ENCODE measurements at regions not wholly inside any gene's neighbourhood (a gene's known extent, or its start where the extent isn't known, plus 50 kb on each side); places are given as distances from the start of the nearest gene placed in this dataset.
"Not testable (repeated sequence)": the region's sequence is repeated elsewhere in the genome, so short reads cannot be mapped to it uniquely, and the experiment has no call there.

GRCh38 chr13:89465366-89465765 lies 1794.2 kb downstream of the SLITRK5 start:
- DNase-seq (ENCODE audit: low read depth) = peak; percentile 1

DNA sequence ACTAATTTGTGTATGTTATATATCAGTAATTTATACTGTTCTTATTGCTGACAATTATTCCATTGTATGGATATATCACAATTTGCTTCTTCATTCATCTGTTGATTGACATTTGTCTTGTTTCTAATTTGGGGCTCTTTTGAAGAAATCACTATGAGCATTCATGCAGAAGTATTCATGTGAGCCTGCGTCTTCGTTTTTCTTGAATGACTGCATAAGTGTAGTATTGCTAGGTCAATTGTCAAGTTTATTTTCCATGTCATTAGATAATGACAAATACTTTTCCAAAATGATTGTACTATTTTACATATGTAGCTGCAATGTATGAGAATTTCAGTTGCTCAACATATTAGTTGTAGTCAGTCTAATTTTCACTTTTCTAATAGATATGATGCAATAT lies 1796.9 kb downstream of the SLITRK5 start:
- DNase-seq (ENCODE audit: low read depth) = no peak

- no peak for DNase-seq (ENCODE audit: low read depth)
Observed at GRCh38 chr13:89470901-89471300, 1799.7 kb downstream of the SLITRK5 start.

DNA sequence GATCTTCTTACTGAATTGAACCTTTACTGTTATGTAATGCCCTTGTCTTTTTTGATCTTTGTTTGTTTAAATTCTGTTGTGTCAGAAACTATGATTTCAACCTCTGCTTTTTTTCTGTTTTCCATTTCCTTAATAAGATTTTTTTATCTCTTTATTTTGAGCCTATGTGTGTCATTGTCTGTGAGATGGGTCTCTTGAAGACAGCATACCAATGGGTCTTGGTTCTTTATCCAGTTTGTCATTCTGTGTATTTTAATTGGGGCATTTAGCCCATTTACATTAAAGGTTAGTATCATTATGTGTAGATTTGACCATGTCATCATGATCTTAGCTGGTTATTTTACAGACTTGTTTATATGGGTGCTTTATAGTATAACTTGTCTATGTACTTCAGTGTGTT lies 1803.3 kb downstream of the SLITRK5 start:
- DNase-seq (ENCODE audit: low read depth) = no peak

- no peak for DNase-seq (ENCODE audit: low read depth)
Observed at GRCh38 chr13:89486065-89486464, 1814.9 kb downstream of the SLITRK5 start.

DNA sequence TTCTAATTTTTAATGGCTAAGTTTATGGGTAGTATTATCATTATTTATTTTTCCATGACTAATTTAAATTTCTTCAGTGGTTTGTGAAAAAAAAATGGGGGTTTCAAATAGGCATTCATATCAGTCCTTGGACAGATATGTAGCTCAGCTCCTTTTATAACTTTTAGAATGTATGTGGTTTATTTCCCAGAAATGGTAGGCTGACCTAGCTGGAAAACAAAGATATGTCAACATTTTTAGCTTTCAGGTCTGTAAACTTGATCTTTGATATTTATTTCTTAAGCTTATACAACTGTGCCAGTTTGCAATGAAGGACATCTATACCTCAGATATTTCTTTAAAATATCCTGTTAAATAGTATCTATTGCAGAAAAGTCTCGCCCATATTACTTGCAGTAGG lies 1815.5 kb downstream of the SLITRK5 start:
- no peak for DNase-seq (ENCODE audit: low read depth)

- peak; percentile 8 for DNase-seq (ENCODE audit: low read depth)
Observed at GRCh38 chr13:89490661-89491060, 1819.5 kb downstream of the SLITRK5 start.

DNA sequence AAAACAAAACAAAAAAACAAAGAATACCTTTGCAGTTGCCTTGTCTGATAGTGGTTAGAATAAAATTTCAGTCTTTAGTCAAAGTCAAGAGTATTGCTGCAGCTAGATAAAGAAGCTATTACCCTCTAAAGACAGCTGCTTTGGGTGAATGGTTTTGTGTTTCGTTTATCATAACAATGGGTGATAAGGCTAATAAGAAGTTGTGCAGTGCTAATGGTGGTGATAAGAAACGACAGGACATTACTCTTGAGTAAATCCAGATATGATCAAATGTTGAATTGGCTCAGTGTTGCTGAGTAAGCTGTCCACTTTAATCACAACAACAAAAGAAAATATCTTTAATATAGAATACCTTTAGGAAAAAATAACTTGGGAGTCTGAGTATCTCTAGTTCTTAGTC lies 1825.3 kb downstream of the SLITRK5 start:
- no peak for DNase-seq (ENCODE audit: low read depth)

- no peak for DNase-seq (ENCODE audit: low read depth)
Observed at GRCh38 chr13:89497658-89498057, 1826.5 kb downstream of the SLITRK5 start.

DNA sequence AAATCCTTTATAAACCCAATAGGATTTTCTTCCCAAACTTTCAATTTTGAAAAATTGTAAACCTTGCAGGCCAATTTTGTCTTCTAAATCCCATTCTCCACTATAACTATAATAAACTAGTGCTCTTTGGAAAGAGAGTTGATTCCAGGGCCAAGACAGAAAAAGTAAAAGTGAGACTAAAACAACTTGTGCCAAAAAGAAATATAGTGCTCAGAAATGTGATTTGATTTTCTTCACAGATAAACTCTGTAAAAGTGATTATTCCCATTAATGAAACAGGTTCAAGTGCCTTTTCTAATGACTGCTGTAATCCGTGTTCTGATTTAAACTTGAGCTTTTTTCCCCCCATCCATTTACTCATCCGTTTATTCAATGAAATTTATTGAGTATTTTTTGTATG lies 1831.1 kb downstream of the SLITRK5 start:
- no peak for DNase-seq (ENCODE audit: low read depth)

DNA sequence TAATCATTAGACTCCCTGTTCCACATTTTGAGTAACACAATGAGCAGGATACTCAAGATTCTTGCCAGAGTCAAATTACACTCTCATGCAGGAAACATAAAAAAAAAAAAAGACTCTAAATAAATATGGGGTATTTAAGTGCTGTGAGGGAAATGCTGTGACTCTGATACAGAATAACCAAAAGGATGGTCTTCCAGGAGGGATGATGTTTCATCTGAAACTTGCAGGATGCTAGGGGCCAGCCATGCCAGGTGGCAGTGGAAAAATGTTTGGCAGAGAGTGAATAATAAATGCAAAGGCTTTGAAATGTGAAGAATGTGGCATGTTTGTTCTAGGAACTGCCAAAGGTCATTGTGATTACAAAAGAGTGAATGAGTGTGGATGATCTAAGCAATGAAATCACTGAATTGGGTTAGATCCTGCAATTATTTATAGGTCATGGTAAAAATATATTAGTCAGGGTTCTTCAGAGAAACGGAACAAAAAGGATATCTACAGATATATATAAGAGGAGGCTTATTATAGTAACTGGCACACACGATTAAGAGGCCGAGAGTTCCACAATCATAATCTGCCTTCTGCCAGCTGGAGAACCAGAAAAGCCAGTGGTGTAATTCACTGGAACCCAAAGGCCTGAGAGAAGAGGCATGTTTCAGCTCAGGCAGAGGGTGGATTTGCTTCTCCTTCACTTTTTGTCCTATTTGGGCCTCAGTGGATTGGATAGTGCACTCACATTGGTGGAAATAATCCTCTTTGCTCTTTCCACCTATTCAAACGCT lies 1832.8 kb upstream of the MIR17HG start:
- DNase-seq (ENCODE audit: low read depth) = peak; percentile 20

- no peak for DNase-seq (ENCODE audit: low read depth)
Observed at GRCh38 chr13:89515948-89516347, 1831.5 kb upstream of the MIR17HG start.

- DNase-seq (ENCODE audit: low read depth) = no peak
Observed at GRCh38 chr13:89518289-89519077, 1829.0 kb upstream of the MIR17HG start.

- DNase-seq (ENCODE audit: low read depth) = no peak
Observed at GRCh38 chr13:89520468-89520867, 1827.0 kb upstream of the MIR17HG start.

DNA sequence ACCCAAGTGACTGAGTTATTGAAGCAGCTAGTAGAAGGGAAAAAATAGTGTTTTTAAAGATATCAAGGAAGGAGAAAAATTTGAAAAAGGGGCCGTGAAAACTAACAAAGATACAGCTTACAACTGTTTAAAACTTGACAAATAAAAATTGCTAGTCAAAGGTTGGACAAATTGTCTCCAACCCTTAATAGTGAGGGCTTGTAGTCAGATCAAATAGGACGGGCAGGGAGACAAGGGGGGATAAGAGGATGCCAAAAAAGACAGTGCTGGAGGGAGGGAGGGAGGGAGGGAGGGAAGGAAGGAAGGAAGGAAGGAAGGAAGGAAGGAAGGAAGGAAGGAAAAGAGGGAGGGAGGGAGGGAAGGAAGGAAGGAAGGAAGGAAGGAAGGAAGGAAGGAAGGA lies 1825.8 kb upstream of the MIR17HG start:
- not testable (repeated sequence) for DNase-seq (ENCODE audit: low read depth)

GRCh38 chr13:89541091-89542030 lies 1806.1 kb upstream of the MIR17HG start:
- no peak for DNase-seq (ENCODE audit: low read depth)

GRCh38 chr13:89550938-89551337 lies 1796.5 kb upstream of the MIR17HG start:
- DNase-seq (ENCODE audit: low read depth) = peak; percentile 12

DNA sequence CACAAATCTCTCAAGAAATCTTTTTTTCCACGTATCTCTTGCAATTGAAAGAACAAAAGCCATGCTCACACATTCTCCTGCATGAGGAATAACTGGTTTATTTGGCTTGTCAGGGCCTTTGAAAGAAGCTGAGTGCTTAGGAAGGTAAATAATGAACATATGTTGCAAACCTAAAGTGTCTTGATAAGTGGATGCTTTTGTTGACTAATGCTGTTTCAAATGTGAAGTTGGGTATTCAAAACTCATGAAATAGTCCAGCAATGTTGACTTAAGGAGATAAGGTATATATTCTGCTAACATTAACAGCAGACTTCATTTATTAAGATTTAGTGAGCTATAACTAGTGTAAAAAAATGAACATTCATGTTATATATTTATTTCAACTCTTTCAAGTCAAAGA lies 1792.7 kb upstream of the MIR17HG start:
- DNase-seq (ENCODE audit: low read depth) = no peak

GRCh38 chr13:89565476-89566100 lies 1781.9 kb upstream of the MIR17HG start:
- no peak for DNase-seq (ENCODE audit: low read depth)

GRCh38 chr13:89567025-89567424 lies 1780.5 kb upstream of the MIR17HG start:
- DNase-seq (ENCODE audit: low read depth) = no peak

GRCh38 chr13:89568276-89568675 lies 1779.2 kb upstream of the MIR17HG start:
- no peak for DNase-seq (ENCODE audit: low read depth)

- DNase-seq (ENCODE audit: low read depth) = no peak
Observed at GRCh38 chr13:89568746-89569145, 1778.7 kb upstream of the MIR17HG start.

Data from M059J (cell line).